HEK293T (cell line): ENCODE measurements at regions not wholly inside any gene's neighbourhood (a gene's known extent, or its start where the extent isn't known, plus 50 kb on each side); places are given as distances from the start of the nearest gene placed in this dataset.

ENCODE experiments used
- ARNT ChIP-seq: fragments of 450-650 bp; IDR thresholded peaks from 2 replicates; pipeline ENCODE4 v1.6.1; 2017; ENCODE audit warnings: mild to moderate bottlenecking
- BHLHE40 ChIP-seq: fragments of 450-650 bp; IDR thresholded peaks from 2 replicates; pipeline ENCODE4 v1.6.1; 2016; ENCODE audit warnings: mild to moderate bottlenecking, moderate library complexity, borderline replicate concordance
- ELF4 ChIP-seq: fragments of 450-650 bp; IDR thresholded peaks from 2 replicates; pipeline ENCODE4 v1.6.1; 2017; ENCODE audit warnings: antibody characterized with exemption
- FOXK2 ChIP-seq: fragments of 450-650 bp; IDR thresholded peaks from 2 replicates; pipeline ENCODE4 v1.6.1; 2016; ENCODE audit warnings: mild to moderate bottlenecking
- FOXM1 ChIP-seq: fragments of 450-650 bp; IDR thresholded peaks from 2 replicates; pipeline ENCODE4 v1.6.1; 2017; ENCODE audit warnings: mild to moderate bottlenecking, borderline replicate concordance
- HDGF ChIP-seq: fragments of 450-650 bp; IDR thresholded peaks from 2 replicates; pipeline ENCODE4 v1.6.1; 2017; ENCODE audit warnings: antibody characterized with exemption, borderline replicate concordance
- NFRKB ChIP-seq: fragments of 450-650 bp; IDR thresholded peaks from 2 replicates; pipeline ENCODE4 v1.6.1; 2016; ENCODE audit warnings: mild to moderate bottlenecking, moderate library complexity
- PKNOX1 ChIP-seq: fragments of 450-650 bp; IDR thresholded peaks from 2 replicates; pipeline ENCODE4 v1.6.1; 2016
- SP1 ChIP-seq: fragments of 450-650 bp; IDR thresholded peaks from 2 replicates; pipeline ENCODE4 v1.6.1; 2017
- TARDBP ChIP-seq: fragments of 450-650 bp; IDR thresholded peaks from 2 replicates; pipeline ENCODE4 v1.6.1; 2016
- ZNF384 ChIP-seq: fragments of 450-650 bp; IDR thresholded peaks from 2 replicates; pipeline ENCODE4 v1.6.1; 2016

GRCh38 chr9:7265181-7265580 is 507.4 kb downstream of the KDM4C start:
- TF ChIP-seq NFRKB (no peak), ELF4 (no peak), FOXM1 (no peak), PKNOX1 (no peak), TARDBP (no peak), HDGF (no peak), ARNT (no peak), FOXK2 (no peak), ZNF384 (no peak), BHLHE40 (no peak), SP1 (no peak)
